ENCODE measurements at regions not wholly inside any gene's neighbourhood (a gene's known extent, or its start where the extent isn't known, plus 50 kb on each side); places are given as distances from the start of the nearest gene placed in this dataset.

DNA sequence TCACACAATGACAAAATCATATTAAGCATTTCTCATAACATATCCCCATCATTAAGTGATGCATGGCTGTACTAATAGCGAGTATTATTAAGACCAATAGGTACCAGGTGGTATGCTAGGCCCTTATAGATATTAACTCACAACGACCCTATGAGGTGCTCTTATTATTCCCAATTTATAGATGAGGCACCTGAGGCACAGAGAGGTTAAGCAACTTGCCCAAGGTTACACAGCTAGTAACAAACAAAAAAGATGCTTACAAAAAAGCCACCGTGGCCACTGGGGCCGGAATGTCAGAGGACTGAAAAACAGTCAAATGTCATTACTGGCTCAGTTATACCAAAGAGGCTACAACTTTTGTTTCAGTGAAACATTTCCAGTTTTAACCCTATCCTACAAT, 96.0 kb downstream of the OR13A1 start:
- CTCF ChIA-PET = no interaction called here
- no peaks in the 10 kb centered on the region for H3K36me3 ChIP-seq (ENCODE audit: control insufficient read depth in 2 of 2, insufficient read depth in 1 of 2, low read length in 2 of 2)
- H3K4me1 ChIP-seq (ENCODE audit: control insufficient read depth, insufficient read depth, low read length) = no peaks in the 10 kb centered on the region
- H3K9me3 ChIP-seq (ENCODE audit: control insufficient read depth, insufficient read depth, low read depth, low read length) = no peaks in the 10 kb centered on the region
- no peak overlapping the region for H3K4me3 ChIP-seq (ENCODE audit: low read depth, low read length)
- H3K27ac ChIP-seq (ENCODE audit: extremely low read depth, low read depth, low read length) = no peak overlapping the region
- no peak for TF ChIP-seq REPIN1 (tag by site-specific recombination; IDR thresholded peaks at IDR 0.05; ENCODE audit: low read depth)
- no peak for TF ChIP-seq MYNN (tag by site-specific recombination; IDR thresholded peaks at IDR 0.05; ENCODE audit: borderline replicate concordance)
- no peak for TF ChIP-seq HOXC10 (CRISPR knock-in tag; IDR thresholded peaks at IDR 0.05)
- TF ChIP-seq, protein P1, sequence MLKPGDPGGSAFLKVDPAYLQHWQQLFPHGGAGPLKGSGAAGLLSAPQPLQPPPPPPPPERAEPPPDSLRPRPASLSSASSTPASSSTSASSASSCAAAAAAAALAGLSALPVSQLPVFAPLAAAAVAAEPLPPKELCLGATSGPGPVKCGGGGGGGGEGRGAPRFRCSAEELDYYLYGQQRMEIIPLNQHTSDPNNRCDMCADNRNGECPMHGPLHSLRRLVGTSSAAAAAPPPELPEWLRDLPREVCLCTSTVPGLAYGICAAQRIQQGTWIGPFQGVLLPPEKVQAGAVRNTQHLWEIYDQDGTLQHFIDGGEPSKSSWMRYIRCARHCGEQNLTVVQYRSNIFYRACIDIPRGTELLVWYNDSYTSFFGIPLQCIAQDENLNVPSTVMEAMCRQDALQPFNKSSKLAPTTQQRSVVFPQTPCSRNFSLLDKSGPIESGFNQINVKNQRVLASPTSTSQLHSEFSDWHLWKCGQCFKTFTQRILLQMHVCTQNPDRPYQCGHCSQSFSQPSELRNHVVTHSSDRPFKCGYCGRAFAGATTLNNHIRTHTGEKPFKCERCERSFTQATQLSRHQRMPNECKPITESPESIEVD (tag by site-specific recombination; IDR thresholded peaks at IDR 0.05) = no peak
- TF ChIP-seq, protein P2, sequence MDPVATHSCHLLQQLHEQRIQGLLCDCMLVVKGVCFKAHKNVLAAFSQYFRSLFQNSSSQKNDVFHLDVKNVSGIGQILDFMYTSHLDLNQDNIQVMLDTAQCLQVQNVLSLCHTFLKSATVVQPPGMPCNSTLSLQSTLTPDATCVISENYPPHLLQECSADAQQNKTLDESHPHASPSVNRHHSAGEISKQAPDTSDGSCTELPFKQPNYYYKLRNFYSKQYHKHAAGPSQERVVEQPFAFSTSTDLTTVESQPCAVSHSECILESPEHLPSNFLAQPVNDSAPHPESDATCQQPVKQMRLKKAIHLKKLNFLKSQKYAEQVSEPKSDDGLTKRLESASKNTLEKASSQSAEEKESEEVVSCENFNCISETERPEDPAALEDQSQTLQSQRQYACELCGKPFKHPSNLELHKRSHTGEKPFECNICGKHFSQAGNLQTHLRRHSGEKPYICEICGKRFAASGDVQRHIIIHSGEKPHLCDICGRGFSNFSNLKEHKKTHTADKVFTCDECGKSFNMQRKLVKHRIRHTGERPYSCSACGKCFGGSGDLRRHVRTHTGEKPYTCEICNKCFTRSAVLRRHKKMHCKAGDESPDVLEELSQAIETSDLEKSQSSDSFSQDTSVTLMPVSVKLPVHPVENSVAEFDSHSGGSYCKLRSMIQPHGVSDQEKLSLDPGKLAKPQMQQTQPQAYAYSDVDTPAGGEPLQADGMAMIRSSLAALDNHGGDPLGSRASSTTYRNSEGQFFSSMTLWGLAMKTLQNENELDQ (tag by site-specific recombination; IDR thresholded peaks at IDR 0.05; ENCODE audit: low read depth) = no peak
- TF ChIP-seq ZNF416 (tag by site-specific recombination; IDR thresholded peaks at IDR 0.05) = no peak
- no peak for TF ChIP-seq SP7 (tag by site-specific recombination; IDR thresholded peaks at IDR 0.05)
- TF ChIP-seq ZNF76 (tag by site-specific recombination; IDR thresholded peaks at IDR 0.05; ENCODE audit: borderline replicate concordance, low read depth) = no peak
- TF ChIP-seq ZNF211 (tag by site-specific recombination; IDR thresholded peaks at IDR 0.05; ENCODE audit: low read depth) = no peak
- POLR2A ChIA-PET = no interaction called here

DNA sequence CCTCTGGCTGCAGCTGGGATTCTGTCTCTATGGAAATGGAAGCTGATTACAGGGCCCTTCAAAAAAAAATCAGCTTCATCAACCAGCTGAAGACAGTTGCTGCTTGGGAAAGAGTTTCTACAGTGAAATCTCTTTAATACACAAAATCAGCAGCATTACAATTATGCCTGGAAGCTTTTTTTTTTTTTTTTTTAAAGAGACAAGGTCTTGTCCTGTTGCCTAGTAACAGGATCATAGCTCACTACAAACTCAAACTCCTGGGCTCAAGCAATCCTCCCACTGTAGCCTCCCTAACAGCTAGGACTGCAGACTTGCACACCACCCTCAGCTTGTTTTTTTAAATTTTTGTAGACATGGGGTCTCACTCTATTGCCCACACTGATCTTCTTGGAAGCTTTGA, 94.5 kb downstream of the OR13A1 start:
- Histone ChIP-seq H3K27ac (ENCODE audit: extremely low read depth, low read depth, low read length) (no peak overlapping the region), H3K4me3 (ENCODE audit: low read depth, low read length) (no peak overlapping the region), H3K9me3 (ENCODE audit: control insufficient read depth, insufficient read depth, low read depth, low read length) (no peaks in the 10 kb centered on the region), H3K36me3 (ENCODE audit: control insufficient read depth in 2 of 2, insufficient read depth in 1 of 2, low read length in 2 of 2) (no peaks in the 10 kb centered on the region), H3K4me1 (ENCODE audit: control insufficient read depth, insufficient read depth, low read length) (no peaks in the 10 kb centered on the region)
- TF ChIP-seq ZNF239 (tag by site-specific recombination; IDR thresholded peaks at IDR 0.05) = no peak
- TF ChIP-seq, protein P3, sequence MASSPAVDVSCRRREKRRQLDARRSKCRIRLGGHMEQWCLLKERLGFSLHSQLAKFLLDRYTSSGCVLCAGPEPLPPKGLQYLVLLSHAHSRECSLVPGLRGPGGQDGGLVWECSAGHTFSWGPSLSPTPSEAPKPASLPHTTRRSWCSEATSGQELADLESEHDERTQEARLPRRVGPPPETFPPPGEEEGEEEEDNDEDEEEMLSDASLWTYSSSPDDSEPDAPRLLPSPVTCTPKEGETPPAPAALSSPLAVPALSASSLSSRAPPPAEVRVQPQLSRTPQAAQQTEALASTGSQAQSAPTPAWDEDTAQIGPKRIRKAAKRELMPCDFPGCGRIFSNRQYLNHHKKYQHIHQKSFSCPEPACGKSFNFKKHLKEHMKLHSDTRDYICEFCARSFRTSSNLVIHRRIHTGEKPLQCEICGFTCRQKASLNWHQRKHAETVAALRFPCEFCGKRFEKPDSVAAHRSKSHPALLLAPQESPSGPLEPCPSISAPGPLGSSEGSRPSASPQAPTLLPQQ (tag by site-specific recombination; IDR thresholded peaks at IDR 0.05) = no peak
- no peak for TF ChIP-seq ZNF629 (tag by site-specific recombination; IDR thresholded peaks at IDR 0.05)
- TF ChIP-seq ZNF423 (tag by site-specific recombination; IDR thresholded peaks at IDR 0.05) = no peak
- no peak for TF ChIP-seq REPIN1 (tag by site-specific recombination; IDR thresholded peaks at IDR 0.05; ENCODE audit: low read depth)
- no peak for TF ChIP-seq SP3 (tag by site-specific recombination; IDR thresholded peaks at IDR 0.05)
- TF ChIP-seq, protein P4, sequence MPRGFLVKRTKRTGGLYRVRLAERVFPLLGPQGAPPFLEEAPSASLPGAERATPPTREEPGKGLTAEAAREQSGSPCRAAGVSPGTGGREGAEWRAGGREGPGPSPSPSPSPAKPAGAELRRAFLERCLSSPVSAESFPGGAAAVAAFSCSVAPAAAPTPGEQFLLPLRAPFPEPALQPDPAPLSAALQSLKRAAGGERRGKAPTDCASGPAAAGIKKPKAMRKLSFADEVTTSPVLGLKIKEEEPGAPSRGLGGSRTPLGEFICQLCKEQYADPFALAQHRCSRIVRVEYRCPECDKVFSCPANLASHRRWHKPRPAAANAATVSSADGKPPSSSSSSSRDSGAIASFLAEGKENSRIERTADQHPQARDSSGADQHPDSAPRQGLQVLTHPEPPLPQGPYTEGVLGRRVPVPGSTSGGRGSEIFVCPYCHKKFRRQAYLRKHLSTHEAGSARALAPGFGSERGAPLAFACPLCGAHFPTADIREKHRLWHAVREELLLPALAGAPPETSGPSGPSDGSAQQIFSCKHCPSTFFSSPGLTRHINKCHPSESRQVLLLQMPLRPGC (tag by site-specific recombination; IDR thresholded peaks at IDR 0.05) = no peak
- TF ChIP-seq ZNF114 (tag by site-specific recombination; IDR thresholded peaks at IDR 0.05) = no peak
- no peak for TF ChIP-seq ZBTB21 (tag by site-specific recombination; IDR thresholded peaks at IDR 0.05)
- TF ChIP-seq SP7 (tag by site-specific recombination; IDR thresholded peaks at IDR 0.05) = no peak
- no peak for TF ChIP-seq ZNF416 (tag by site-specific recombination; IDR thresholded peaks at IDR 0.05)
- TF ChIP-seq ZNF37A (tag by site-specific recombination; IDR thresholded peaks at IDR 0.05) = no peak
- TF ChIP-seq, protein P5, sequence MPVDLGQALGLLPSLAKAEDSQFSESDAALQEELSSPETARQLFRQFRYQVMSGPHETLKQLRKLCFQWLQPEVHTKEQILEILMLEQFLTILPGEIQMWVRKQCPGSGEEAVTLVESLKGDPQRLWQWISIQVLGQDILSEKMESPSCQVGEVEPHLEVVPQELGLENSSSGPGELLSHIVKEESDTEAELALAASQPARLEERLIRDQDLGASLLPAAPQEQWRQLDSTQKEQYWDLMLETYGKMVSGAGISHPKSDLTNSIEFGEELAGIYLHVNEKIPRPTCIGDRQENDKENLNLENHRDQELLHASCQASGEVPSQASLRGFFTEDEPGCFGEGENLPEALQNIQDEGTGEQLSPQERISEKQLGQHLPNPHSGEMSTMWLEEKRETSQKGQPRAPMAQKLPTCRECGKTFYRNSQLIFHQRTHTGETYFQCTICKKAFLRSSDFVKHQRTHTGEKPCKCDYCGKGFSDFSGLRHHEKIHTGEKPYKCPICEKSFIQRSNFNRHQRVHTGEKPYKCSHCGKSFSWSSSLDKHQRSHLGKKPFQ (tag by site-specific recombination; IDR thresholded peaks at IDR 0.05) = no peak
- ChIA-PET CTCF (interaction anchor here (1.0 to 2.0 kb wide), 2 partner anchors 14 to 213 kb away, joined by 4 to 13 read pairs; no protein-coding TSS in a partner anchor), POLR2A (interaction anchor here (0.8 kb wide), 1 partner anchor 288 kb away, joined by 3 read pairs; no protein-coding TSS in a partner anchor)

All from HEK293 (cell line).